ENCODE measurements at regions not wholly inside any gene's neighbourhood (a gene's known extent, or its start where the extent isn't known, plus 50 kb on each side); places are given as distances from the start of the nearest gene placed in this dataset.
A peak's percentile ranks its signal among the peaks of the same experiment; 100 is the strongest.

DNA sequence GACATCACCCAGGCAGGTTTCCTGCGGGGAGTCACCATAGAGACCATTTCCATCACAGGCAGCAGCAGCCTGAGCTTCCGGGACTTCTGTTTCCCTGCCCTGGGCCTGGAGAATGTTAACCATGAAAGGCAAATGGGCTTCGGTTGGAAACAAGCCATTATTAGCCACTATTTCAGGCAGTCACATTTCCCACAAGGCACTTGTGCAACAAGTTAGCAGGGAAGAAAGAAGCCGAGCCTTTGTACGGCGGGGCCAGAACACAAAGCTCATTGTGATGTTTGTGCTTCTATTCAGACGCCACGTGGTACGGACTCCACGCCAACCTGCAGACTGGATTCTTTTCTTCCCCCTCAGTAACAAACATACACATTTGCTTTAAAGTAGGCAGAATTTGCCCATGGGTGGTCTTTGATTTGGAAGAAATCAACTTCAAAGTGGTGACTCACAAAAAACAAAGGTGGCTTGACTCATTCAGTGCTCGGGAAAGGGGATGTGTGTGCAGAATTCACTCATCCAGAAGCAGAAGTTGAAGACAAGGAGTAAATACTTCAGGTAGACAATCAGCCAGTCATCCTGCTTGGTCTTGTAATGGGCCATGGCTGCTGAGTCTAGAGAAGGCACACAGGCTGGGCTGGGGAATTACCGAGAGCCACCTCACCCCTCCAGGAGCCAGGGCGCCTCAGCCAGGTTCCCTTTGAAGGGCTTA, 154.2 kb upstream of the PRMT8 start:
- no peak for ATAC-seq (ENCODE audit: low FRiP score)
- intact Hi-C loops (cut with DNase I): no loop called here
- peak in 1 of 2 donors; percentile 50 for DNase-seq
- Histone ChIP-seq H3K4me3 (ENCODE audit: low read length in 2 of 2) (no peak overlapping the region), H3K9me3 (ENCODE audit: control insufficient read depth, low read length) (no peaks in the 10 kb centered on the region), H3K27me3 (ENCODE audit: control insufficient read depth in 1 of 2, insufficient read depth in 2 of 2, low read length in 1 of 2) (peaks cover 0 to 2% of the 10 kb centered on the region in 2 donors), H3K36me3 (ENCODE audit: control insufficient read depth in 1 of 2, insufficient read depth in 2 of 2, low read length in 1 of 2) (no peaks in the 10 kb centered on the region), H3K27ac (ENCODE audit: low read depth in 1 of 2, low read length in 2 of 2) (no peak overlapping the region), H3K4me1 (ENCODE audit: control insufficient read depth in 1 of 2, insufficient read depth in 2 of 2, low read length in 2 of 2) (no peaks in the 10 kb centered on the region)
- WGBS, 2 donors: 42 to 49% methylated on average over 13 of the region's 13 CpGs

DNA sequence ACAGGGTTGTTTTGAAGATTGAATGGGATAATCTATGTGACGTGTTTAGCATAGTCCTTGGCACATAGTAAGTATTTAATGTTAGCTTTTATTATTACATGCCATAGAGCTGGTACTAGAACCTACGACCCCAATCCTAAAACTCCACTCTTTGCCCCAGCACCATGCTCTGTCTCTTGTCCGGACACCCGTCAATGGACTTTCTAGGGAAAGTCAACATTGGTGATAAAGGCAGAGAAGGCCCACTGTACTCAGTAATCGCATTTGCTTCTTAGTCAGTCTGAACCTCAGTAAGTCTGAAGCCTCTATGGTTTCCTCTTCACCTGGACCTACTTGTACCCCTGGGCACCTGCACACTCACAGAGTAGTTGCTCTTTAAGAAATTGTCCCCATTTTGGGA, 153.1 kb upstream of the PRMT8 start:
- Histone ChIP-seq H3K9me3 (ENCODE audit: control insufficient read depth, low read length) (no peaks in the 10 kb centered on the region), H3K4me1 (ENCODE audit: control insufficient read depth in 1 of 2, insufficient read depth in 2 of 2, low read length in 2 of 2) (no peaks in the 10 kb centered on the region), H3K27ac (ENCODE audit: low read depth in 1 of 2, low read length in 2 of 2) (no peak overlapping the region), H3K36me3 (ENCODE audit: control insufficient read depth in 1 of 2, insufficient read depth in 2 of 2, low read length in 1 of 2) (no peaks in the 10 kb centered on the region), H3K4me3 (ENCODE audit: low read length in 2 of 2) (no peak overlapping the region), H3K27me3 (ENCODE audit: control insufficient read depth in 1 of 2, insufficient read depth in 2 of 2, low read length in 1 of 2) (peaks cover 0 to 2% of the 10 kb centered on the region in 2 donors)
- DNase-seq: no peak
- ATAC-seq (ENCODE audit: low FRiP score): no peak
- intact Hi-C loops (cut with DNase I): no loop called here
- 76 to 83% methylated on average over 5 of the region's 5 CpGs for WGBS, 2 donors

DNA sequence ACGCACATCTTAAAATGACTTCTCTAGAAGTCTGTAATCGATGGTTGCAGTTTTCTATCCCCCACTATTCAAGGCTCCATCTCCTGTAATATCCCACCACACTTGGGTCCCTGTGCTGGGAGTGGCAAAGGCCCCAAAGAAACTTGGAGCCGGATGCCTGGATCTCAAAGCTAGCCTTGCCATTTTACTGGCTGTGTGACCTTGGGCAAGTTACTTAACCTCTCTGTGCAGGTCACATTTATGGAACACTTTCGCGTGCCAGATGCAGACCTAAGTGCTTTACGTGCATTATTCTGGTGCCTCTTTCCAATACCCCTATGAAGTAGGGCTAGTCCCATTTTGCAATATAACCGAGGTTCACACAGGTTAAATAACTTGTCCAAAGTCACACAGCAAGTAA, 151.8 kb upstream of the PRMT8 start:
- 90 to 92% methylated on average over 7 of the region's 7 CpGs for WGBS, 2 donors
- no peak overlapping the region for H3K4me3 ChIP-seq (ENCODE audit: low read length in 2 of 2)
- DNase-seq: no peak
- intact Hi-C loops (cut with DNase I): no loop called here
- ATAC-seq (ENCODE audit: low FRiP score): no peak
- no peaks in the 10 kb centered on the region for H3K36me3 ChIP-seq (ENCODE audit: control insufficient read depth in 1 of 2, insufficient read depth in 2 of 2, low read length in 1 of 2)
- H3K27me3 ChIP-seq (ENCODE audit: control insufficient read depth in 1 of 2, insufficient read depth in 2 of 2, low read length in 1 of 2): peaks cover 0 to 2% of the 10 kb centered on the region in 2 donors
- H3K9me3 ChIP-seq (ENCODE audit: control insufficient read depth, low read length): no peaks in the 10 kb centered on the region
- H3K27ac ChIP-seq (ENCODE audit: low read depth in 1 of 2, low read length in 2 of 2): no peak overlapping the region
- H3K4me1 ChIP-seq (ENCODE audit: control insufficient read depth in 1 of 2, insufficient read depth in 2 of 2, low read length in 2 of 2): no peaks in the 10 kb centered on the region

DNA sequence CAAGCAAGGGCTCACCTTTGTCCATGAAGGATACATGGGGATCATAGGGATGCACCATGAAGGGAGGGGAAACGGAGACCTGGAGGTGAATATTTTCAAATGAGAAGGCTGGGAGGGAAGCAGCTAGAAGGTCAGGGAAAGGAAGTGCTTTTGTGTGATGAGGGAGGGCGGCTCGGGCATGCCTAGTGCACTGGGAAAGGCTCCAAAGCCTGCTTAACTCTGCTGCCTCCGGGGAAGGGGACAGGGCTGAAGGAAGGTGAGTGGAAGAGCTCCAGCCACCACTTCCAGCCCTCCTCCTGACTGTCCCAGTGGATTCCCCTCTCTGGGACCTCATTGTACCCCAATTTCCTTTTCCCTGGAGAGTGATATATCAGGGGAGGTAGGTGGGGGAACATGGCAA, 149.4 kb upstream of the PRMT8 start:
- intact Hi-C loops (cut with DNase I): no loop called here
- WGBS, 2 donors: 8 to 15% methylated on average over 4 of the region's 4 CpGs
- no peak overlapping the region for H3K4me3 ChIP-seq (ENCODE audit: low read length in 2 of 2)
- H3K36me3 ChIP-seq (ENCODE audit: control insufficient read depth in 1 of 2, insufficient read depth in 2 of 2, low read length in 1 of 2): no peaks in the 10 kb centered on the region
- H3K27ac ChIP-seq (ENCODE audit: low read depth in 1 of 2, low read length in 2 of 2): no peak overlapping the region
- H3K9me3 ChIP-seq (ENCODE audit: control insufficient read depth, low read length): no peaks in the 10 kb centered on the region
- H3K27me3 ChIP-seq (ENCODE audit: control insufficient read depth in 1 of 2, insufficient read depth in 2 of 2, low read length in 1 of 2): peaks cover 0 to 2% of the 10 kb centered on the region in 2 donors
- no peak for ATAC-seq (ENCODE audit: low FRiP score)
- DNase-seq: no peak
- no peaks in the 10 kb centered on the region for H3K4me1 ChIP-seq (ENCODE audit: control insufficient read depth in 1 of 2, insufficient read depth in 2 of 2, low read length in 2 of 2)

DNA sequence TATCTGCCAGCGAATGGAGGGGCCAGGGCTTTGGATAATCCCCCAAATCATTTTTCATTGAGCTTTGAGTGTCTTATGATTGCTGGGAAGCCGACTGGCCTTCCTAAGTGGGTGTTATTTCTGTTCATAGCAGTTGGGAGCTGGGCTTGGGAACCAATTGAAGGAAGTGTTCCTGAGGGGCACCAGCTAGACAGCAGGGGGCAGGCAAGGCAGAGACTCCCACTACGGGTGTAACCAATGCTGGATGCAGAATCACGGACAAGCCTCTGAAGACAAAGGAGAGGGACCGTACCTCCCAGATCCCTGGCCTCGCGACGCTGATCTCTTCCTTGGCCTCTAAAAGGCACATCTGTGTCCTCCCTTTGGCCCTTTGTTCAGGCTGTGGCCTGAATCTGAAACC, 149.0 kb upstream of the PRMT8 start:
- Histone ChIP-seq H3K36me3 (ENCODE audit: control insufficient read depth in 1 of 2, insufficient read depth in 2 of 2, low read length in 1 of 2) (no peaks in the 10 kb centered on the region), H3K27ac (ENCODE audit: low read depth in 1 of 2, low read length in 2 of 2) (no peak overlapping the region), H3K9me3 (ENCODE audit: control insufficient read depth, low read length) (no peaks in the 10 kb centered on the region), H3K27me3 (ENCODE audit: control insufficient read depth in 1 of 2, insufficient read depth in 2 of 2, low read length in 1 of 2) (peaks cover 0 to 2% of the 10 kb centered on the region in 2 donors), H3K4me1 (ENCODE audit: control insufficient read depth in 1 of 2, insufficient read depth in 2 of 2, low read length in 2 of 2) (no peaks in the 10 kb centered on the region), H3K4me3 (ENCODE audit: low read length in 2 of 2) (no peak overlapping the region)
- peak; percentile 54 for ATAC-seq (ENCODE audit: low FRiP score)
- WGBS, 2 donors: 11 to 12% methylated on average over 8 of the region's 8 CpGs
- intact Hi-C loops (cut with DNase I): no loop called here
- DNase-seq: no peak

DNA sequence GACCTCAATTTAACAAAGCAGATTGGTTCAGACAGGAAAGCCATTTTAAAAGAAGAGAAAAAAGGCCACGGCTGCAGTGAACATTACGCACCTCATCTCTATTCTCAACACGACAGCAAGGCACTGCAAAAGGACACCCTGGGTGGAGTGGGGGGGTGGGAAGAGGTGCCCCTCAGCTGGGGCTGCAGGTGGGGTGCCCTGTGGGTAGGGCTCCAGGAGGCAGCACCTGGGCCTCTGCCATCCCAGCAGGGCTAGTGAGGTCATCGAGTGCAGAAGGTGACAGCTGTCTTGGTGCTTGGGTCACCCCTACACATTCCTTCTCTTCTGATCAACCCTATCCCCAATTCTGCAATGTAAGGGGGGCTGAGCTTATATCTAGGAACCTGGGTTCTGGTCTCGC, 142.9 kb upstream of the PRMT8 start:
- DNase-seq: peak in 1 of 2 donors; percentile 17
- intact Hi-C loops (cut with DNase I): no loop called here
- ATAC-seq (ENCODE audit: low FRiP score): no peak
- Histone ChIP-seq H3K36me3 (ENCODE audit: control insufficient read depth in 1 of 2, insufficient read depth in 2 of 2, low read length in 1 of 2) (no peaks in the 10 kb centered on the region), H3K27me3 (ENCODE audit: control insufficient read depth in 1 of 2, insufficient read depth in 2 of 2, low read length in 1 of 2) (no peaks in the 10 kb centered on the region), H3K4me3 (ENCODE audit: low read length in 2 of 2) (no peak overlapping the region), H3K9me3 (ENCODE audit: control insufficient read depth, low read length) (no peaks in the 10 kb centered on the region), H3K4me1 (ENCODE audit: control insufficient read depth in 1 of 2, insufficient read depth in 2 of 2, low read length in 2 of 2) (no peaks in the 10 kb centered on the region), H3K27ac (ENCODE audit: low read depth in 1 of 2, low read length in 2 of 2) (no peak overlapping the region)
- 83 to 91% methylated on average over 5 of the region's 5 CpGs for WGBS, 2 donors

DNA sequence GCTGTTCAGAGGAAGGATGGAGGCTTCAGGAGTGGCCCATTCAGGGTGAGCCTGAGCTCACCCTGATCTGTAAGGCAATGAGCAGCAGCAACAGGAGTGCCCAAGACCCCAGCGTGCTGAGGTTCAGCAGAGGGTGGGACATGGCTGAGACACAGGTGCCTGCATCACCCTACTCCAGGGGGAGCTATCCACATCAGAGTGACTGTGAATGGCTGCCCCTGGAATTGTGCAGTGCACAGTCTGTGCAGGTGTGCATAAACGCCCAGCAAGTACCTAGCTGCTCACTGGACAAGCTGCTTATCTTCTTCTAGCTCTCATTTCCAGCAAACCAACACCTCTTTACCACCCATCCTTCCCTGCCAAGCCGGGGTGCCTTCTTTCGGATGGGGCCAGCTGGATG, 140.6 kb upstream of the PRMT8 start:
- no peaks in the 10 kb centered on the region for H3K9me3 ChIP-seq (ENCODE audit: control insufficient read depth, low read length)
- no peaks in the 10 kb centered on the region for H3K36me3 ChIP-seq (ENCODE audit: control insufficient read depth in 1 of 2, insufficient read depth in 2 of 2, low read length in 1 of 2)
- intact Hi-C loops (cut with DNase I): no loop called here
- H3K27me3 ChIP-seq (ENCODE audit: control insufficient read depth in 1 of 2, insufficient read depth in 2 of 2, low read length in 1 of 2): no peaks in the 10 kb centered on the region
- no peak overlapping the region for H3K27ac ChIP-seq (ENCODE audit: low read depth in 1 of 2, low read length in 2 of 2)
- H3K4me3 ChIP-seq (ENCODE audit: low read length in 2 of 2): no peak overlapping the region
- WGBS, 2 donors: 69 to 76% methylated on average over 4 of the region's 4 CpGs
- H3K4me1 ChIP-seq (ENCODE audit: control insufficient read depth in 1 of 2, insufficient read depth in 2 of 2, low read length in 2 of 2): no peaks in the 10 kb centered on the region
- peak; percentile 26 for ATAC-seq (ENCODE audit: low FRiP score)
- peak in 1 of 2 donors; percentile 22 for DNase-seq

DNA sequence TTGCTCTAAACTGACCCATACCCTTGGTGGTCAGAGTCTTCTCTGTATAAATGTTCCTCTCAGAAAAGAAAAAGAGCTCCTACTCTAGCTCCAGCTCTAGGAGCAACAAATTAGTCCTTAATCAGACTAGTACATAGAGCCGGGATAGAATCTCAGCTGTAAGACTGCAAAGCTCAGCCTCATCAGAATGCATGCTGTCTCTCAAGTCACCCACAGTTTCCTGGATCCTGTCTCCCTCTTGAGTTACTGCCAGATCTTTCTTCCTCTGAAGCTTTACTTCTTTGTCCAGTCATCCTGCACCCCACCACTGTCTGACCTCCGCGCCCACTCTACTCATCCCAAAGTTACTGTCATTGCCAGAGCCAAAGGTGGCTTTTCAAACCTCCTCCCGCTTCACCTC, 139.3 kb upstream of the PRMT8 start:
- H3K4me3 ChIP-seq (ENCODE audit: low read length in 2 of 2): no peak overlapping the region
- H3K9me3 ChIP-seq (ENCODE audit: control insufficient read depth, low read length): no peaks in the 10 kb centered on the region
- no peak for ATAC-seq (ENCODE audit: low FRiP score)
- H3K4me1 ChIP-seq (ENCODE audit: control insufficient read depth in 1 of 2, insufficient read depth in 2 of 2, low read length in 2 of 2): no peaks in the 10 kb centered on the region
- 90 to 91% methylated on average over 3 to 4 of the region's 4 CpGs for WGBS, 2 donors
- no peaks in the 10 kb centered on the region for H3K27me3 ChIP-seq (ENCODE audit: control insufficient read depth in 1 of 2, insufficient read depth in 2 of 2, low read length in 1 of 2)
- DNase-seq: peak in 1 of 2 donors; percentile 42
- intact Hi-C loops (cut with DNase I): no loop called here
- H3K36me3 ChIP-seq (ENCODE audit: control insufficient read depth in 1 of 2, insufficient read depth in 2 of 2, low read length in 1 of 2): no peaks in the 10 kb centered on the region
- no peak overlapping the region for H3K27ac ChIP-seq (ENCODE audit: low read depth in 1 of 2, low read length in 2 of 2)

DNA sequence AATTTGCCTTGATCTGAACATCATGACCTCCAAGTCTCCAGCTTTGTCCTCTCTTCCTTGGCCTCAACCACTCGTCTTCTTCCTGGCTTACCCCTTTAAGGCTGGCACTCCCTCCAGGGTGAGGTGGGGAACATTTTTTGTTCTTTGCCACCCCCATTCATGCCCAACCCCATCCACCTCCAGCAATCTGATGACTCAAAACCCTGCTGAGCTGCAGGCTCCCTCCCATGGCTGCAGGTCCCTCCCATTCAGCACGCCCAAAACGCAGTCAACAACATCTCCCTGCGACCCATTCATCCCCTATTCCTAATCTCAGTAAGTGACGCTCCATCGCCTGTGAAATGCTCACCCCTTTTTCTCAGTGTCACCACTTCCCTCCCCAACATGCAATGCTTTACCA, 138.8 kb upstream of the PRMT8 start:
- no peak overlapping the region for H3K4me3 ChIP-seq (ENCODE audit: low read length in 2 of 2)
- ATAC-seq (ENCODE audit: low FRiP score): no peak
- DNase-seq: peak in 1 of 2 donors; percentile 31
- WGBS, 2 donors: 76 to 85% methylated on average over 6 of the region's 6 CpGs
- intact Hi-C loops (cut with DNase I): no loop called here
- H3K4me1 ChIP-seq (ENCODE audit: control insufficient read depth in 1 of 2, insufficient read depth in 2 of 2, low read length in 2 of 2): no peaks in the 10 kb centered on the region
- H3K27ac ChIP-seq (ENCODE audit: low read depth in 1 of 2, low read length in 2 of 2): no peak overlapping the region
- no peaks in the 10 kb centered on the region for H3K9me3 ChIP-seq (ENCODE audit: control insufficient read depth, low read length)
- no peaks in the 10 kb centered on the region for H3K36me3 ChIP-seq (ENCODE audit: control insufficient read depth in 1 of 2, insufficient read depth in 2 of 2, low read length in 1 of 2)
- H3K27me3 ChIP-seq (ENCODE audit: control insufficient read depth in 1 of 2, insufficient read depth in 2 of 2, low read length in 1 of 2): no peaks in the 10 kb centered on the region

All from aorta (tissue), 5 donors.